HepG2 (cell line): ENCODE measurements at regions not wholly inside any gene's neighbourhood (a gene's known extent, or its start where the extent isn't known, plus 50 kb on each side); places are given as distances from the start of the nearest gene placed in this dataset.

Source experiments
- ATAC-seq: fragments of 200-7000 bp; cut with Tn5 transposase; 3 replicates; pipeline ENCODE4 v1.9.1; 2020; ENCODE audit warnings: mild to moderate bottlenecking, moderate library complexity
- BruUV-seq: library from RNA; stranded (reverse); fragments of 400-500 nt; replicated peaks from 2 replicates; lab custom pipeline; 2021; lab: Mats Ljungman, UMichigan
- CTCF ChIA-PET: fragments of 300-600 bp; formaldehyde crosslinking; extraction: SDS; loops from one replicate; lab custom pipeline; 2021; ENCODE audit warnings: low total read pairs, inconsistent platforms, low intra/inter-chr PET ratio; lab: Yijun Ruan, JAX
- POLR2A ChIA-PET: fragments of 350-600 bp; sonication (Branson Sonifier 250); formaldehyde crosslinking; loops from one replicate; lab custom pipeline; 2020; ENCODE audit warnings: antibody characterized with exemption, inconsistent platforms; lab: Yijun Ruan, JAX
- DNase-seq: peaks from one replicate; pipeline ENCODE4 v3.0.0-alpha.2; 2015; ENCODE audit warnings: low spot score
- FAIRE-seq: peaks from 3 replicates; lab custom pipeline; 2011; peaks lifted over from hg19 to GRCh38; lab: Jason Lieb, UNC
- H2AFZ ChIP-seq: one replicate; pipeline ENCODE4 v1.6.1; 2011; ENCODE audit warnings: low read length, inconsistent platforms
- H3K27ac ChIP-seq: fragments of 300-600 bp; 3 replicates; pipeline ENCODE4 v1.8.0; 2011; ENCODE audit warnings: mixed run types, mild to moderate bottlenecking, mixed read lengths, low read length, inconsistent platforms; ENCODE audit not compliant: insufficient read depth; ENCODE audit errors: extremely low read length
- H3K27me3 ChIP-seq, 2 experiments: fragments of 200-600 bp in 1 of 2; 2 replicates in 1 of 2; 3 replicates in 1 of 2; pipeline versions ENCODE4 v1.6.0 to v1.8.0; 2011; ENCODE audit warnings: low read length in 2 of 2, mild to moderate bottlenecking in 2 of 2, moderate library complexity in 2 of 2, inconsistent platforms in 1 of 2; ENCODE audit not compliant: insufficient read depth in 2 of 2, control insufficient read depth in 1 of 2
- H3K36me3 ChIP-seq, 2 experiments: fragments of 200-600 bp in 1 of 2; replicated peaks in 1 of 2; 2 replicates in 1 of 2; 3 replicates in 1 of 2; pipeline versions ENCODE4 v1.5.1 to v1.8.0; 2011; ENCODE audit warnings: low read length in 2 of 2, inconsistent platforms in 1 of 2; ENCODE audit not compliant: insufficient read depth in 2 of 2, control insufficient read depth in 1 of 2
- H3K4me1 ChIP-seq: 2 replicates; pipeline ENCODE4 v1.5.1; 2012; ENCODE audit warnings: low read length, inconsistent platforms; ENCODE audit not compliant: insufficient read depth
- H3K4me2 ChIP-seq: 2 replicates; pipeline ENCODE4 v1.6.0; 2011; ENCODE audit warnings: low read depth, low read length, inconsistent platforms
- H3K4me3 ChIP-seq, 3 experiments: fragments of 200-600 bp in 1 of 3; sonication (generic), shearing (Covaris generic) in 1 of 3; replicated peaks in 1 of 3; 2 replicates each; pipeline ENCODE4 v1.5.1; 2011 to 2016; ENCODE audit warnings: low read length in 3 of 3, inconsistent platforms in 2 of 3, low read depth in 2 of 3, mild to moderate bottlenecking in 2 of 3, control low read depth in 1 of 3, mixed read lengths in 1 of 3; ENCODE audit not compliant: insufficient read depth in 1 of 3
- H3K79me2 ChIP-seq: one replicate; pipeline ENCODE4 v1.6.1; 2011; ENCODE audit warnings: low read length, inconsistent platforms; ENCODE audit not compliant: insufficient read depth
- H3K9ac ChIP-seq: 2 replicates; pipeline ENCODE4 v1.6.0; 2011; ENCODE audit warnings: mild to moderate bottlenecking, low read depth, low read length, inconsistent platforms; ENCODE audit not compliant: insufficient read depth
- H3K9me3 ChIP-seq: 2 replicates; pipeline ENCODE4 v1.5.1; 2012; ENCODE audit warnings: mild to moderate bottlenecking, low read length
- H4K20me1 ChIP-seq: 2 replicates; pipeline ENCODE4 v1.6.0; 2011; ENCODE audit warnings: inconsistent platforms, mild to moderate bottlenecking, low read length, moderate library complexity; ENCODE audit not compliant: insufficient read depth
- GLMP ChIP-seq: sonication (generic); formaldehyde crosslinking; IDR thresholded peaks from 2 replicates; pipeline ENCODE4 v1.9.0; 2021; ENCODE audit warnings: missing genetic modification reagents, mild to moderate bottlenecking, borderline replicate concordance
- HES4 ChIP-seq: sonication (generic); formaldehyde crosslinking; IDR thresholded peaks from 2 replicates; pipeline ENCODE4 v1.9.0; 2021; ENCODE audit warnings: mild to moderate bottlenecking, missing genetic modification reagents, borderline replicate concordance
- HMGXB4 ChIP-seq, 2 experiments: sonication (generic) in 1 of 2; formaldehyde crosslinking in 1 of 2; IDR thresholded peaks; 2 replicates each; pipeline versions ENCODE4 v1.4.0 to v1.6.1; 2018 to 2020; ENCODE audit warnings: missing genetic modification reagents in 2 of 2, borderline replicate concordance in 1 of 2, low read depth in 1 of 2, mild to moderate bottlenecking in 1 of 2, missing biosample characterization in 1 of 2
- HOXA9 ChIP-seq: sonication (generic); formaldehyde crosslinking; IDR thresholded peaks from 2 replicates; pipeline ENCODE4 v1.8.1; 2022; ENCODE audit warnings: missing genetic modification reagents, mild to moderate bottlenecking, moderate library complexity, borderline replicate concordance
- IRF2 ChIP-seq: IDR thresholded peaks from 2 replicates; pipeline ENCODE4 v1.6.1; 2018; ENCODE audit warnings: missing genetic modification reagents, missing compliant biosample characterization
- KDM3A ChIP-seq: IDR thresholded peaks from 2 replicates; pipeline ENCODE4 v1.6.1; 2018; ENCODE audit warnings: low read depth, missing compliant biosample characterization
- MAFG ChIP-seq: sonication (generic); formaldehyde crosslinking; IDR thresholded peaks from 2 replicates; pipeline ENCODE4 v1.5.1; 2020; ENCODE audit warnings: mild to moderate bottlenecking, missing genetic modification reagents
- PAXIP1 ChIP-seq: sonication (generic); formaldehyde crosslinking; conservative IDR thresholded peaks from 2 replicates; pipeline ENCODE4 v1.4.0; 2020; ENCODE audit warnings: mild to moderate bottlenecking, missing genetic modification reagents, moderate library complexity
- PHF21A ChIP-seq: sonication (generic); formaldehyde crosslinking; IDR thresholded peaks from 2 replicates; pipeline ENCODE4 v1.5.0; 2020; ENCODE audit warnings: mild to moderate bottlenecking, missing genetic modification reagents
- REL ChIP-seq: sonication (generic); formaldehyde crosslinking; conservative IDR thresholded peaks from 2 replicates; pipeline ENCODE4 v1.8.0; 2022; ENCODE audit warnings: mild to moderate bottlenecking, missing genetic modification reagents, moderate library complexity
- SMARCE1 ChIP-seq: fragments of 450-650 bp; IDR thresholded peaks from 2 replicates; pipeline ENCODE4 v1.6.1; 2017; ENCODE audit warnings: borderline replicate concordance
- TEAD3 ChIP-seq: optimal IDR thresholded peaks from 2 replicates; pipeline ENCODE3; 2016; ENCODE audit warnings: borderline replicate concordance
- THAP11 ChIP-seq: IDR thresholded peaks from 2 replicates; pipeline ENCODE4 v1.6.1; 2016; ENCODE audit warnings: missing biosample characterization, missing genetic modification reagents
- ZFAT ChIP-seq: sonication (generic); formaldehyde crosslinking; conservative IDR thresholded peaks from 2 replicates; pipeline ENCODE4 v1.8.1; 2023; ENCODE audit warnings: missing genetic modification reagents, inconsistent platforms
- ZFX ChIP-seq: sonication (generic); formaldehyde crosslinking; IDR thresholded peaks from 2 replicates; pipeline ENCODE4 v1.4.0; 2020; ENCODE audit warnings: mild to moderate bottlenecking, low read depth, missing genetic modification reagents, moderate library complexity
- ZNF549 ChIP-seq: sonication (generic); formaldehyde crosslinking; IDR thresholded peaks from 2 replicates; pipeline ENCODE4 v1.5.0; 2020; ENCODE audit warnings: missing genetic modification reagents
- ZNF619 ChIP-seq: sonication (generic); formaldehyde crosslinking; IDR thresholded peaks from 2 replicates; pipeline ENCODE4 v1.4.0; 2020; ENCODE audit warnings: mild to moderate bottlenecking, missing genetic modification reagents
- ZNF766 ChIP-seq: sonication (generic); formaldehyde crosslinking; IDR thresholded peaks from 2 replicates; pipeline ENCODE4 v1.5.0; 2020; ENCODE audit warnings: missing genetic modification reagents, borderline replicate concordance
- ZNF777 ChIP-seq: sonication (generic); formaldehyde crosslinking; IDR thresholded peaks from 2 replicates; pipeline ENCODE4 v1.4.0; 2020; ENCODE audit warnings: missing genetic modification reagents
- ZNF790 ChIP-seq: sonication (generic); formaldehyde crosslinking; IDR thresholded peaks from 2 replicates; pipeline ENCODE4 v1.8.0; 2022; ENCODE audit warnings: missing genetic modification reagents, mild to moderate bottlenecking, borderline replicate concordance
- WGBS: methylation state at CpG from one replicate; pipeline ENCODE4 v1.1.6; 2017; ENCODE audit warnings: low lambda C conversion rate; 5-methylcytosine and 5-hydroxymethylcytosine counted together
- in situ Hi-C: cut with HindIII; loops from 2 replicates; pipeline ENCODE4 v1.10.0; 2017; ENCODE audit warnings: low pct_unique_long_range_greater_than_20kb; ENCODE audit not compliant: extremely low pct_ligation_motif_present
- intact Hi-C: fragments of 100-400 bp; cut with micrococcal nuclease; formaldehyde crosslinking; loops from one replicate; pipeline ENCODE4 v1.10.0; 2022; ENCODE audit not compliant: unreplicated experiment

- TF ChIP-seq ZNF549 (CRISPR knock-in tag): no peak
- TF ChIP-seq GLMP (CRISPR knock-in tag): no peak
- TF ChIP-seq MAFG (CRISPR knock-in tag): no peak
- no peak for TF ChIP-seq ZNF777 (CRISPR knock-in tag)
- TF ChIP-seq PAXIP1: 0 out of 2 replicates have a peak, but pooled peaks have one; percentile 30
- no peak for TF ChIP-seq HOXA9 (CRISPR knock-in tag)
- TF ChIP-seq TEAD3 (CRISPR knock-in tag): no peak
These were observed 425.6 kb downstream of the SMARCA1 start (continued) for GRCh38 chrX:129097668-129098067.

- ChIA-PET POLR2A (no interaction called here), CTCF (no interaction called here)
- FAIRE-seq (no peak), DNase-seq (no peak), ATAC-seq (no peak)
- no peaks in the 10 kb centered on the region for H3K9me3 ChIP-seq
- in situ Hi-C loops: no loop called here
- no peaks in the 10 kb centered on the region for H4K20me1 ChIP-seq
- no peak overlapping the region for H3K9ac ChIP-seq
- peaks cover 57% of the 10 kb centered on the region for H3K4me1 ChIP-seq
- H3K27ac ChIP-seq: no peak overlapping the region
- intact Hi-C loops: no loop called here
- no peak overlapping the region for H2AFZ ChIP-seq
- WGBS: 88% methylated on average over 2 of the region's 2 CpGs
- BruUV-seq: no TSS peak
- H3K4me3 ChIP-seq: no peak overlapping the region
- no peaks in the 10 kb centered on the region for H3K27me3 ChIP-seq
- no peaks in the 10 kb centered on the region for H3K36me3 ChIP-seq
- H3K79me2 ChIP-seq: no peaks in the 10 kb centered on the region
- no peak overlapping the region for H3K4me2 ChIP-seq
- TF ChIP-seq HMGXB4 (CRISPR knock-in tag; IDR thresholded peaks at IDR 0.05; ENCODE audit: borderline replicate concordance in 1 of 2, low read depth in 1 of 2): no peak
- TF ChIP-seq IRF2 (CRISPR knock-in tag): no peak
- no peak for TF ChIP-seq ZFX
- no peak for TF ChIP-seq REL (CRISPR knock-in tag)
- no peak for TF ChIP-seq ZNF766 (CRISPR knock-in tag)
- TF ChIP-seq PHF21A (CRISPR knock-in tag): no peak
- TF ChIP-seq SMARCE1: no peak
- no peak for TF ChIP-seq ZNF619
- TF ChIP-seq ZNF790 (CRISPR knock-in tag): no peak
- TF ChIP-seq THAP11 (CRISPR knock-in tag): no peak
- no peak for TF ChIP-seq KDM3A (CRISPR knock-in tag)
- no peak for TF ChIP-seq ZFAT
- no peak for TF ChIP-seq HES4 (CRISPR knock-in tag)
These were observed 429.6 kb downstream of the SMARCA1 start for GRCh38 chrX:129093706-129094105.
